Small intestine (tissue), 7 donors: ENCODE measurements at regions not wholly inside any gene's neighbourhood (a gene's known extent, or its start where the extent isn't known, plus 50 kb on each side); places are given as distances from the start of the nearest gene placed in this dataset.

Source experiments
- DNase-seq, 2 donors: peaks; one replicate each; pipeline versions ENCODE4 v3.0.0 to v3.0.0-alpha.2; 2013
- FAIRE-seq: peaks from 2 replicates; lab custom pipeline; 2012; peaks lifted over from hg19 to GRCh38; lab: Jason Lieb, UNC
- H3K27ac ChIP-seq, 3 donors: one replicate each; pipeline ENCODE4 v1.5.1; 2013; ENCODE audit warnings: low read length in 2 of 3, mild to moderate bottlenecking in 2 of 3, control low read depth in 1 of 3, inconsistent platforms in 1 of 3, low read depth in 1 of 3, moderate library complexity in 1 of 3
- H3K27me3 ChIP-seq, 3 donors: one replicate each; pipeline ENCODE4 v1.6.1; 2013; ENCODE audit warnings: low read length in 3 of 3, inconsistent platforms in 1 of 3; ENCODE audit not compliant: control insufficient read depth in 3 of 3, insufficient read depth in 3 of 3
- H3K36me3 ChIP-seq, 3 donors: one replicate each; pipeline ENCODE4 v1.6.1; 2013; ENCODE audit warnings: low read length in 3 of 3, inconsistent platforms in 1 of 3, low read depth in 1 of 3, mild to moderate bottlenecking in 1 of 3, moderate library complexity in 1 of 3; ENCODE audit not compliant: control insufficient read depth in 3 of 3, insufficient read depth in 2 of 3
- H3K4me1 ChIP-seq, 3 donors: one replicate each; pipeline ENCODE4 v1.6.1; 2013; ENCODE audit warnings: low read length in 2 of 3, inconsistent platforms in 1 of 3, low read depth in 1 of 3, mild to moderate bottlenecking in 1 of 3, moderate library complexity in 1 of 3; ENCODE audit not compliant: control insufficient read depth in 3 of 3, insufficient read depth in 2 of 3
- H3K4me3 ChIP-seq, 3 donors: one replicate each; pipeline ENCODE4 v1.5.1; 2013; ENCODE audit warnings: low read length in 3 of 3, control low read depth in 1 of 3, inconsistent platforms in 1 of 3, low read depth in 1 of 3, mild to moderate bottlenecking in 1 of 3, moderate library complexity in 1 of 3
- H3K9me3 ChIP-seq, 2 donors: one replicate each; pipeline ENCODE4 v1.6.1; 2013; ENCODE audit warnings: low read depth in 1 of 2, low read length in 1 of 2; ENCODE audit not compliant: control insufficient read depth in 2 of 2, insufficient read depth in 1 of 2
- WGBS, 3 donors: extraction: QIAGEN DNeasy Blood & Tissue Kit; methylation state at CpG; one replicate each; pipeline ENCODE4 v1.1.7; 2013; 5-methylcytosine and 5-hydroxymethylcytosine counted together
- donor health status: healthy with polysubstance abuse.
- donor health status: control.
- donor health status: control.
- donor health status: Bipolar disorder and iron deficiency.
- donor health status: healthy.

DNA sequence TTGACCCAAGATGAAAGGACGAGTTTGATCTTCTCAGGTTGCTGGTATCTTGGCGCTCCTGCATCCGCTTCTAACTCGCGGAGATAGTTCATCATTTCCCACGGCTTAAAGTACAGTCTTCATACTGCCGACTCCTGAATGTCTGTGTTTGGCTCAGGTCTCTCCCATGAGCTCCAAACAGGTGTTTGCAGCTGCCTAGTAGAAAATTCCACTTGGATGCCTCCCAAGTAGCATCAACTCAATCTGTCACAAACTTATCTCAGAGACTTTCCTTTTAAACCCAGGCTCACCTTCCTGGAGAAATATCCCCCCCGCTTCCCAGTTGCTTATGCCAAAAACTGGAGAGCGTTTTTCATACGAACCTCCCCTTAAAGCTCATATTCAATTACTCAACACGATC, 986.5 kb downstream of the TBC1D22A start:
- no peaks in the 10 kb centered on the region for H3K4me1 ChIP-seq
- H3K27me3 ChIP-seq = no peaks in the 10 kb centered on the region
- H3K4me3 ChIP-seq = no peak overlapping the region
- 66 to 77% (median 70%) methylated on average over 11 of the region's 11 CpGs for WGBS, 3 donors
- DNase-seq (no peak), FAIRE-seq (no peak)
- H3K9me3 ChIP-seq = no peaks in the 10 kb centered on the region
- H3K27ac ChIP-seq = no peak overlapping the region
- no peaks in the 10 kb centered on the region for H3K36me3 ChIP-seq

DNA sequence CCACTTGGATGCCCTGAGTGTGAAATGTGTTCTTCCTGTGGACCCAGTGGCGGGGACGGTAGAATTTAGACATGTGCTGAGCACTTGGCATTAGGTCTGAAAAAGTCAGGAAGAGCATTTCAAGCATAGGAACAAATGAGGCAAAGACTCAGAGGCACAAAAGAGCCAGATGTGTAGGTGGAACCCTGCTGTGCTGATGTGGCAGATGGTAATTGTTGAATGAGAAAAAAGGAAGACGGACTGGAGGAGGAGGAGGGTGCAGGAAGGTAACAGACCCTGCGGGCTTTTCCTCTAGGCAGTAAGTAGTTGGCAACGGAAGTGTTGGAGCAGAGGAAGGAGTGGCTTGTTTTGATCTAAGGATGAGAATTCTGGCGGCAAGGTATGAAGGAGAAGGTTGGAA, 985.8 kb downstream of the TBC1D22A start:
- H3K9me3 ChIP-seq = no peaks in the 10 kb centered on the region
- H3K27ac ChIP-seq = no peak overlapping the region
- DNase-seq = no peak
- no peak overlapping the region for H3K4me3 ChIP-seq
- H3K36me3 ChIP-seq = no peaks in the 10 kb centered on the region
- WGBS, 3 donors = 48 to 71% (median 60%) methylated on average over 6 of the region's 6 CpGs
- H3K4me1 ChIP-seq = no peaks in the 10 kb centered on the region
- FAIRE-seq = no peak
- H3K27me3 ChIP-seq = no peaks in the 10 kb centered on the region

GRCh38 chr22:47740109-47740805, 977.8 kb downstream of the TBC1D22A start:
- peaks cover 0 to 3% (median 0%) of the 10 kb centered on the region in 3 donors for H3K27me3 ChIP-seq
- DNase-seq = no peak
- no peaks in the 10 kb centered on the region for H3K9me3 ChIP-seq
- WGBS, 3 donors = 70 to 79% (median 73%) methylated on average over 9 to 10 of the region's 10 CpGs
- FAIRE-seq = no peak
- H3K4me1 ChIP-seq = no peaks in the 10 kb centered on the region
- H3K4me3 ChIP-seq = no peak overlapping the region
- H3K36me3 ChIP-seq = no peaks in the 10 kb centered on the region
- no peak overlapping the region for H3K27ac ChIP-seq

- DNase-seq (no peak), FAIRE-seq (no peak)
- no peaks in the 10 kb centered on the region for H3K4me1 ChIP-seq
- H3K27me3 ChIP-seq = peaks cover 0 to 3% (median 0%) of the 10 kb centered on the region in 3 donors
- no peak overlapping the region for H3K4me3 ChIP-seq
- 67 to 77% (median 72%) methylated on average over 16 of the region's 16 CpGs for WGBS, 3 donors
- H3K36me3 ChIP-seq = no peaks in the 10 kb centered on the region
- no peaks in the 10 kb centered on the region for H3K9me3 ChIP-seq
- H3K27ac ChIP-seq = no peak overlapping the region
Observed at GRCh38 chr22:47739291-47740015, 977.0 kb downstream of the TBC1D22A start.

DNA sequence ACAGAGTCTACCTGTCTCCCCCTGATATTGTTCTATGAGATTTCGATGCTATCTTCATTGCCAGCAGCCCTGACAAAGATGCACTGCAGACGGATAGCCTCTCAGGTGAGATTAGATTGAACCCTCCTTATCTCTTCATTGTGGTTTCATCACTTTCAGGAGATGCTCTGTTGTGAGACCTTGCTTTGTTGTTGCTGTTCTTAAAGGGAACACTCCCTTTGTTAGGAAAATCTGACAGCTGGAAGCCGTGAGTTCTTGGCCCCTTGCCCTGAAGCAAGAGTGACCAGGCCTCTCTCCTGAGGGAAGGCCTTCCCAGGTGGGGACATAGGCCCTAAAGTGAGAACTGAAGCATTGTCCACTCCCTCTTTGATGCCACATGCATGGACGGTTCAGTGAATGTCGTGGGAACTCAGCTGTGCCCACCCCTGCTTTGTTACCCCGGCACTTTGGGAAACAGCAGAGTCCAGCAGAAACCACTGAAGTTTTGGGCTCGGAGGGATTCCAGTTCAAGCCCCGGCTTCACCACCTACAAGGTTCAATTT, 976.1 kb downstream of the TBC1D22A start:
- H3K27me3 ChIP-seq = peaks cover 0 to 3% (median 0%) of the 10 kb centered on the region in 3 donors
- no peaks in the 10 kb centered on the region for H3K9me3 ChIP-seq
- no peak overlapping the region for H3K4me3 ChIP-seq
- WGBS, 3 donors = 46 to 64% (median 51%) methylated on average over 8 of the region's 8 CpGs
- H3K27ac ChIP-seq = no peak overlapping the region
- H3K4me1 ChIP-seq = no peaks in the 10 kb centered on the region
- no peak for FAIRE-seq
- no peaks in the 10 kb centered on the region for H3K36me3 ChIP-seq
- DNase-seq = no peak

- Histone ChIP-seq H3K27me3 (peaks cover 0 to 3% (median 0%) of the 10 kb centered on the region in 3 donors), H3K27ac (no peak overlapping the region), H3K9me3 (no peaks in the 10 kb centered on the region), H3K4me3 (no peak overlapping the region), H3K36me3 (no peaks in the 10 kb centered on the region), H3K4me1 (no peaks in the 10 kb centered on the region)
- DNase-seq (no peak), FAIRE-seq (no peak)
- WGBS, 3 donors = 71 to 78% (median 71%) methylated on average over 15 of the region's 15 CpGs
Observed at GRCh38 chr22:47736186-47737034, 974.0 kb downstream of the TBC1D22A start.

DNA sequence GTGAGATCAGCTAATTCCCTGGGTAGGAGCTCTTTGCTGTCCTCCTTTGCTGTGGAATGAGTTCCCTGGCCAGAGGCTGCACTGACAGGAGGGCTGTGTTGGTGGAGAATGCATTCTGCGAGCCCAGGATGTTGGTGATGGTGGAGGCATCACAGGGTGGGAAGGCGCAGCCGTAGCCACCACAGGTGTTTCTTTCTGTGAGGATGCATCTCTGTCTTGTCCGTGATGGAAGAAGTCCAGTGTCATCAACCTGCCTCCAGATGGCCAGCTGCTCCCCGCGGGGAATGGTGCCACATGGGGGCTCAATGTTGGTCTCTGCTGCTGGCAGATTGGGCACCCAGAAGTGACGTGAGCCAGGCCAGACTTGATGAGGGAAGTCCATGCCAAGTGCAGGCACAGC, 972.1 kb downstream of the TBC1D22A start:
- Histone ChIP-seq H3K36me3 (no peaks in the 10 kb centered on the region), H3K4me1 (no peaks in the 10 kb centered on the region), H3K27ac (no peak overlapping the region), H3K27me3 (no peaks in the 10 kb centered on the region), H3K4me3 (no peak overlapping the region), H3K9me3 (no peaks in the 10 kb centered on the region)
- DNase-seq = no peak
- 73 to 88% (median 75%) methylated on average over 7 of the region's 7 CpGs for WGBS, 3 donors
- no peak for FAIRE-seq

DNA sequence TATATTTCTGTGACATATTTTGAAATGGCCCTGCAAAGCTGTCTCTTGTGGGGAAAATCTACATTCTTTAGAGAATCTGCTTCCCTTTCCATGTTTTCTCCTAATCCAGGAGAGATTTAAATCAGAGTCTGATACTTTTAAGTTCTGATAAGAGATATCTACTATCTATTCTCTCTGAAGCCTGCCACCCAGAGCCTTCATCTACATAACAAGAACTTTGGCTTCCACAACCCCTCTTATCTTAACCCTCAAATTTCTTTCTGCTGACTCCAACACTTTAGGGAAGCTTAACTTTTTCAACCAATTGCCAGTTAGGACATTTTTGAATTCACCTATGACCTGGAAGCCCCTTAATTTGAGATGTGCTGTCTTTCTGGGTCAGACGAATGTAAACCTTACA, 965.2 kb downstream of the TBC1D22A start:
- no peak overlapping the region for H3K4me3 ChIP-seq
- no peak overlapping the region for H3K27ac ChIP-seq
- H3K36me3 ChIP-seq = no peaks in the 10 kb centered on the region
- H3K9me3 ChIP-seq = peaks cover 0 to 3% of the 10 kb centered on the region in 2 donors
- FAIRE-seq = no peak
- no peak for DNase-seq
- WGBS, 3 donors = 48 to 57% (median 50%) methylated on average over 1 of the region's 1 CpG
- no peaks in the 10 kb centered on the region for H3K4me1 ChIP-seq
- H3K27me3 ChIP-seq = no peaks in the 10 kb centered on the region
